ENCODE measurements at regions not wholly inside any gene's neighbourhood (a gene's known extent, or its start where the extent isn't known, plus 50 kb on each side); places are given as distances from the start of the nearest gene placed in this dataset.

- ATAC-seq (no peak), DNase-seq (no peak), FAIRE-seq (no peak)
- no peaks in the 10 kb centered on the region for H3K36me3 ChIP-seq
- intact Hi-C loops (cut with DNase I), result no loop called here
- no peaks in the 10 kb centered on the region for H3K9me3 ChIP-seq
- no peak overlapping the region for H3K27ac ChIP-seq
- no peak overlapping the region for H3K4me3 ChIP-seq
- no peak for TF ChIP-seq CTCF (IDR thresholded peaks at IDR 0.05)
- 30 to 33% methylated on average over 2 of the region's 2 CpGs for WGBS, 2 donors
- no peaks in the 10 kb centered on the region for H3K27me3 ChIP-seq
- no peaks in the 10 kb centered on the region for H3K4me1 ChIP-seq
Observed at GRCh38 chr15:97141871-97142270, 811.4 kb downstream of the NR2F2 start.

GRCh38 chr15:97143592-97144376 lies 813.3 kb downstream of the NR2F2 start:
- Histone ChIP-seq H3K36me3 (no peaks in the 10 kb centered on the region), H3K27ac (no peak overlapping the region), H3K4me3 (no peak overlapping the region), H3K4me1 (no peaks in the 10 kb centered on the region), H3K9me3 (no peaks in the 10 kb centered on the region), H3K27me3 (no peaks in the 10 kb centered on the region)
- FAIRE-seq (no peak), ATAC-seq (no peak), DNase-seq (no peak)
- intact Hi-C loops (cut with DNase I), result no loop called here
- 61 to 76% methylated on average over 6 of the region's 6 CpGs for WGBS, 2 donors
- TF ChIP-seq CTCF (IDR thresholded peaks at IDR 0.05), result no peak

DNA sequence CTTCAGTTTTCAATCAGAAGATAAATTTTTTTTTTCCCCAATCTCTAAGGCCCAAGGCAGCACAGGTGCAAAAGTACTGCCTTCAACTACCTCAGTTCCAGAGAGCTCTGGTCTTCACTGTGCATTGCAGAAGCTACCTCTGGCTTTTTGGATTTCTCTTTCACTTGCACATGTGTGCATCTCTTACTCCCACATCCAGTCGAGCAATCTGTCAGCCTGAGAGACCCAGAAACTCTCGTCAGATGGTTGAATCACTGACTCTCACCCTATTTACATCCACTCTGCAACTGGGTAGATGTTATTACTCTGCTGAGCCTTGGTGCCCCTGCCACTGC lies 813.8 kb downstream of the NR2F2 start:
- Histone ChIP-seq H3K27ac (no peak overlapping the region), H3K4me1 (no peaks in the 10 kb centered on the region), H3K36me3 (no peaks in the 10 kb centered on the region), H3K4me3 (no peak overlapping the region), H3K9me3 (no peaks in the 10 kb centered on the region), H3K27me3 (peaks cover 0 to 3% (median 0%) of the 10 kb centered on the region in 4 donors)
- no peak for TF ChIP-seq CTCF (IDR thresholded peaks at IDR 0.05)
- ATAC-seq (no peak), DNase-seq (no peak), FAIRE-seq (no peak)
- intact Hi-C loops (cut with DNase I), result no loop called here
- 42 to 48% methylated on average over 2 of the region's 2 CpGs for WGBS, 2 donors

- no peak for TF ChIP-seq CTCF (IDR thresholded peaks at IDR 0.05)
- H3K9me3 ChIP-seq, result no peaks in the 10 kb centered on the region
- H3K27me3 ChIP-seq, result peaks cover 0 to 3% (median 0%) of the 10 kb centered on the region in 4 donors
- H3K36me3 ChIP-seq, result no peaks in the 10 kb centered on the region
- DNase-seq (no peak), FAIRE-seq (no peak), ATAC-seq (no peak)
- H3K27ac ChIP-seq, result no peak overlapping the region
- intact Hi-C loops (cut with DNase I), result no loop called here
- no peak overlapping the region for H3K4me3 ChIP-seq
- 69 to 73% methylated on average over 18 of the region's 18 CpGs for WGBS, 2 donors
- no peaks in the 10 kb centered on the region for H3K4me1 ChIP-seq
Observed at GRCh38 chr15:97146929-97147870, 813.3 kb upstream of the ARRDC4 start.
